ENCODE measurements at regions not wholly inside any gene's neighbourhood (a gene's known extent, or its start where the extent isn't known, plus 50 kb on each side); places are given as distances from the start of the nearest gene placed in this dataset.

- Histone ChIP-seq H3K36me3 (ENCODE audit: insufficient read depth, low read length) (no peaks in the 10 kb centered on the region), H3K79me2 (ENCODE audit: control insufficient read depth, insufficient read depth, low read length, unreplicated experiment) (no peaks in the 10 kb centered on the region), H3K27me3 (ENCODE audit: insufficient read depth, low read length) (no peaks in the 10 kb centered on the region), H3K4me1 (ENCODE audit: control insufficient read depth, insufficient read depth, low read length, unreplicated experiment) (no peaks in the 10 kb centered on the region), H3K4me3 (ENCODE audit: low read depth, low read length) (no peak overlapping the region), H2AFZ (ENCODE audit: low read length, unreplicated experiment) (no peak overlapping the region), H3K27ac (ENCODE audit: low read depth, low read length) (no peak overlapping the region)
These were observed 77.9 kb upstream of the SLC7A11 start for GRCh38 chr4:138320030-138320429.

- Histone ChIP-seq H3K27ac (ENCODE audit: low read depth, low read length) (no peak overlapping the region), H2AFZ (ENCODE audit: low read length, unreplicated experiment) (no peak overlapping the region), H3K79me2 (ENCODE audit: control insufficient read depth, insufficient read depth, low read length, unreplicated experiment) (no peaks in the 10 kb centered on the region), H3K4me3 (ENCODE audit: low read depth, low read length) (no peak overlapping the region), H3K27me3 (ENCODE audit: insufficient read depth, low read length) (no peaks in the 10 kb centered on the region), H3K36me3 (ENCODE audit: insufficient read depth, low read length) (no peaks in the 10 kb centered on the region), H3K4me1 (ENCODE audit: control insufficient read depth, insufficient read depth, low read length, unreplicated experiment) (no peaks in the 10 kb centered on the region)
These were observed 75.1 kb upstream of the SLC7A11 start for GRCh38 chr4:138317175-138317748.

GRCh38 chr4:138312536-138312911, 70.4 kb upstream of the SLC7A11 start:
- H3K27ac ChIP-seq (ENCODE audit: low read depth, low read length) = no peak overlapping the region
- no peaks in the 10 kb centered on the region for H3K79me2 ChIP-seq (ENCODE audit: control insufficient read depth, insufficient read depth, low read length, unreplicated experiment)
- H3K36me3 ChIP-seq (ENCODE audit: insufficient read depth, low read length) = no peaks in the 10 kb centered on the region
- H3K4me1 ChIP-seq (ENCODE audit: control insufficient read depth, insufficient read depth, low read length, unreplicated experiment) = peaks cover 12% of the 10 kb centered on the region
- H2AFZ ChIP-seq (ENCODE audit: low read length, unreplicated experiment) = no peak overlapping the region
- no peak overlapping the region for H3K4me3 ChIP-seq (ENCODE audit: low read depth, low read length)
- no peaks in the 10 kb centered on the region for H3K27me3 ChIP-seq (ENCODE audit: insufficient read depth, low read length)

DNA sequence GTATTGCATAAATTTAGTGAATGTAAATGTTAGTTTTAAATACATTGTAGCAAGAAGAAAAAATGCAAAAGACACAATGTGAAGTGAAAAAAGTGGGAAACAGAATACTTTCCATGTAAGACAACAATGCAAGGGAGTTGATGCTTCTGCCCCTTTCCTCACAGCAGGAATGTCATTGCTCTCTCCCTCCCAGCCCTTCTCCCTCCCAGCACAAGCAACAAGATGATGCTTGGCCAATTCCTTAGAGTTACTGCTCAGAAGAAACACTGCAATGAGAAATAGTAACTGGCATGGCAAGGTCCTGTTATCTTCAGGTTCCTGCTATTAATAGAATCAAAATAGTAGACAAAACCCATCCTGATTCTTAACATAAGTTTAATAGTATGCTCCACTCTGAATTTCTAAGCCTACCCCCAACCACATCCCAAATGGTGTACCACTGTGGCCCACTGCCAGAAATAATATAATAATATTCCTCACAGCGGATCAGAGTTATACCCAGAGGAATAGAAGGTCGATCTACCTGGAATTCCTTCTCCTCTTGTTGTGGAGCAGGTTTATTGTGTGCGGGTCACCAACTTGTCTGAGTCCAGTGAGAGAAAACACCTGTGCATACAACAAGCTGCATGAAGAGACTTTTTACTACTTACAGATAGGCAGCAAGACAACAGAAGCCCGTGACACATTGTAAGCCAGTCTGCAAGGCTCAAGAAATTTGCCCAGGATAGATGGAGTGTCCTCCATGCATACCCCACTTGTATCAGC, 69.8 kb upstream of the SLC7A11 start:
- no peak overlapping the region for H2AFZ ChIP-seq (ENCODE audit: low read length, unreplicated experiment)
- H3K4me3 ChIP-seq (ENCODE audit: low read depth, low read length) = no peak overlapping the region
- no peaks in the 10 kb centered on the region for H3K27me3 ChIP-seq (ENCODE audit: insufficient read depth, low read length)
- H3K36me3 ChIP-seq (ENCODE audit: insufficient read depth, low read length) = no peaks in the 10 kb centered on the region
- peaks cover 12% of the 10 kb centered on the region for H3K4me1 ChIP-seq (ENCODE audit: control insufficient read depth, insufficient read depth, low read length, unreplicated experiment)
- no peak overlapping the region for H3K27ac ChIP-seq (ENCODE audit: low read depth, low read length)
- H3K79me2 ChIP-seq (ENCODE audit: control insufficient read depth, insufficient read depth, low read length, unreplicated experiment) = no peaks in the 10 kb centered on the region

DNA sequence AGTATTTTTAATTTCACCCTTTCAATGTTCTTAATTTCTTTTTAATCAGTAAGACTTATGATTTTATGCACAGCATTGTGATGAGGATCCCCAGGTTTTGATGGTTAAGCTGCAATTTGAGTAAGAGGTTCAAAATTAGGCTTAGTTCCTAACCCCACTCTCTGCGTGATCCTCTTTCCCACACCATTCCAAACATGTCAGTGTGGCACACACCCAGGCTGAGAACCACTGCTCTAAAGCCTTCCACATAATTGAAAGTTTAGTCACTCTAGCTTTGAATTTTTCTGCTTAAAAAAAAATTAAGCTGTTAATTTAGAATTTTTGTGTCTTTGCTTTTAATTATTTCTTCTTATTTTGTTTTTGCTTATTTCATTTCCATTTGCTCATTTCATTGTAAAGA, 68.8 kb upstream of the SLC7A11 start:
- peak overlapping the region; percentile 18; the same call in 1 of the 2 replicates for H3K27ac ChIP-seq (ENCODE audit: low read depth, low read length)
- no peaks in the 10 kb centered on the region for H3K27me3 ChIP-seq (ENCODE audit: insufficient read depth, low read length)
- no peaks in the 10 kb centered on the region for H3K79me2 ChIP-seq (ENCODE audit: control insufficient read depth, insufficient read depth, low read length, unreplicated experiment)
- H3K36me3 ChIP-seq (ENCODE audit: insufficient read depth, low read length) = no peaks in the 10 kb centered on the region
- H3K4me3 ChIP-seq (ENCODE audit: low read depth, low read length) = no peak overlapping the region
- H3K4me1 ChIP-seq (ENCODE audit: control insufficient read depth, insufficient read depth, low read length, unreplicated experiment) = peaks cover 12% of the 10 kb centered on the region
- H2AFZ ChIP-seq (ENCODE audit: low read length, unreplicated experiment) = peak overlapping the region; percentile 81

GRCh38 chr4:138310498-138310897, 68.3 kb upstream of the SLC7A11 start:
- H3K27ac ChIP-seq (ENCODE audit: low read depth, low read length) = peak overlapping the region; percentile 18; the same call in 1 of the 2 replicates

GRCh38 chr4:138308356-138308755, 66.2 kb upstream of the SLC7A11 start:
- H3K27me3 ChIP-seq (ENCODE audit: insufficient read depth, low read length) = no peaks in the 10 kb centered on the region
- H3K27ac ChIP-seq (ENCODE audit: low read depth, low read length) = no peak overlapping the region
- H3K4me3 ChIP-seq (ENCODE audit: low read depth, low read length) = no peak overlapping the region
- no peaks in the 10 kb centered on the region for H3K36me3 ChIP-seq (ENCODE audit: insufficient read depth, low read length)
- no peaks in the 10 kb centered on the region for H3K79me2 ChIP-seq (ENCODE audit: control insufficient read depth, insufficient read depth, low read length, unreplicated experiment)
- peaks cover 12% of the 10 kb centered on the region for H3K4me1 ChIP-seq (ENCODE audit: control insufficient read depth, insufficient read depth, low read length, unreplicated experiment)
- no peak overlapping the region for H2AFZ ChIP-seq (ENCODE audit: low read length, unreplicated experiment)

More at GRCh38 chr4:138310498-138310897, 68.3 kb upstream of the SLC7A11 start:
- Histone ChIP-seq H2AFZ (ENCODE audit: low read length, unreplicated experiment) (peak overlapping the region; percentile 81), H3K36me3 (ENCODE audit: insufficient read depth, low read length) (no peaks in the 10 kb centered on the region), H3K27me3 (ENCODE audit: insufficient read depth, low read length) (no peaks in the 10 kb centered on the region), H3K4me3 (ENCODE audit: low read depth, low read length) (no peak overlapping the region), H3K4me1 (ENCODE audit: control insufficient read depth, insufficient read depth, low read length, unreplicated experiment) (peaks cover 12% of the 10 kb centered on the region), H3K79me2 (ENCODE audit: control insufficient read depth, insufficient read depth, low read length, unreplicated experiment) (no peaks in the 10 kb centered on the region)

DNA sequence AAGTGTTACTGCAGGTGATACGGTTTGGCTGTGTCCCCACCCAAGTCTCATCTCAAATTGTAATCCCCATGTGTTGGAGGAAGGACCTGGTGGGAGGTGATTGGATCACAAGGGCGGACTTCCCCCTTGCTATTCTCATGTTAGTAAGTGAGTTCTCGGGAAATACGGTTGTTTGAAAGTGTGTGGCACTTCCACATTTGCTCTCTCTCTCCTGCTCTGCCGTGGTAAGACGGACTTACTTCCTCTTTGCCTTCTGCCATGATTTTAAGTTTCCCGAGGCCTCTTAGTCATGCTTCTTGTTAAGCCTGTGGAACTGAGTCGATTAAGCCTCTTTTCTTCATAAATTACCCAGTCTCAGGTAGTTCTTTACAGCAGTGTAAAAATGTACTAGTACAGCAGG, 65.2 kb upstream of the SLC7A11 start:
- Histone ChIP-seq H3K27me3 (ENCODE audit: insufficient read depth, low read length) (no peaks in the 10 kb centered on the region), H3K79me2 (ENCODE audit: control insufficient read depth, insufficient read depth, low read length, unreplicated experiment) (no peaks in the 10 kb centered on the region), H3K36me3 (ENCODE audit: insufficient read depth, low read length) (no peaks in the 10 kb centered on the region), H3K27ac (ENCODE audit: low read depth, low read length) (no peak overlapping the region), H3K4me3 (ENCODE audit: low read depth, low read length) (no peak overlapping the region), H2AFZ (ENCODE audit: low read length, unreplicated experiment) (no peak overlapping the region), H3K4me1 (ENCODE audit: control insufficient read depth, insufficient read depth, low read length, unreplicated experiment) (peaks cover 12% of the 10 kb centered on the region)

- Histone ChIP-seq H3K27ac (ENCODE audit: low read depth, low read length) (no peak overlapping the region), H3K4me3 (ENCODE audit: low read depth, low read length) (no peak overlapping the region), H3K36me3 (ENCODE audit: insufficient read depth, low read length) (no peaks in the 10 kb centered on the region), H3K4me1 (ENCODE audit: control insufficient read depth, insufficient read depth, low read length, unreplicated experiment) (no peaks in the 10 kb centered on the region), H3K79me2 (ENCODE audit: control insufficient read depth, insufficient read depth, low read length, unreplicated experiment) (no peaks in the 10 kb centered on the region), H2AFZ (ENCODE audit: low read length, unreplicated experiment) (no peak overlapping the region), H3K27me3 (ENCODE audit: insufficient read depth, low read length) (no peaks in the 10 kb centered on the region)
These were observed 62.9 kb upstream of the SLC7A11 start for GRCh38 chr4:138305050-138305449.

DNA sequence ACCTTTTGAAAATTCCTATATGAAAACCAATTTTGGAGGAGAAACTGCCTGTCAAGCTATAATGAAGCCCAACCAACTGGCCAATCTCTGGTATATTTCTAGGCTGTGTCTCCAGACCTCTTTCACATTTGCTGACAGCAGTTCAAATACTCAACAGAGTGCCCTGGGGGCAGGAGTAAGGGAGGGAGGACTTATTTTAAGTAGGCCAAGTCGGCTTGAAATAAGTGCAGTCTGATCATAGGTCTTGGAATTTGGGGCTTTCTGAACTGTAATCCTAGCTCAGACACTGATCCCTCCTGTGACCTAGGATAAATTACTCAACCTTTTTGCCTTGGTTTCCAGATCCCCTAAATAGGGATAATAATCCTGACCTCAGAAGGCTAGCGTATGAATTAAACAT, 59.4 kb upstream of the SLC7A11 start:
- H3K4me3 ChIP-seq (ENCODE audit: low read depth, low read length) = no peak overlapping the region

DNA sequence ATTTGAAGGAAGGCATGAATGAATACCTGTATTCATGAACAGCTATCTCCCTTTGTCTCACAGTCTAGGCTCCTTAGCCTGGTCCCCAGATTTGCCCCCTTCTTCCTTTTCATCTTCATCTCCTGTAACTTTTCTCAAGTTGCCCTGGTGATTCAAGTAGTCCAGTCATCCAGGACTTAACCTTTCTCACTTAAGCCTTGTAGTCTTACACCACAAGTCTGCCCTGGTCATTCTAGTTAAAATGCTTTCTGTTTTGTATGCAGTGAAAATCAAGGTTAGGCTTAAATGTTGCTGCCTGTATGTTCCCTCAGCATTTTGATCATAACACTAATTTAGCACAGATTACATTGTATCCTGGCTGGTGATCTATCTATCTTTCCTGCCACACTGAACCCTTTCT, 58.5 kb upstream of the SLC7A11 start:
- Histone ChIP-seq H3K27ac (ENCODE audit: low read depth, low read length) (no peak overlapping the region), H3K79me2 (ENCODE audit: control insufficient read depth, insufficient read depth, low read length, unreplicated experiment) (no peaks in the 10 kb centered on the region)

More for the DNA sequence above, 59.4 kb upstream of the SLC7A11 start:
- H3K4me1 ChIP-seq (ENCODE audit: control insufficient read depth, insufficient read depth, low read length, unreplicated experiment) = no peaks in the 10 kb centered on the region
- no peak overlapping the region for H2AFZ ChIP-seq (ENCODE audit: low read length, unreplicated experiment)
- no peaks in the 10 kb centered on the region for H3K36me3 ChIP-seq (ENCODE audit: insufficient read depth, low read length)
- H3K79me2 ChIP-seq (ENCODE audit: control insufficient read depth, insufficient read depth, low read length, unreplicated experiment) = no peaks in the 10 kb centered on the region
- no peak overlapping the region for H3K27ac ChIP-seq (ENCODE audit: low read depth, low read length)
- no peaks in the 10 kb centered on the region for H3K27me3 ChIP-seq (ENCODE audit: insufficient read depth, low read length)

More for the DNA sequence above, 58.5 kb upstream of the SLC7A11 start:
- no peak overlapping the region for H3K4me3 ChIP-seq (ENCODE audit: low read depth, low read length)
- H3K4me1 ChIP-seq (ENCODE audit: control insufficient read depth, insufficient read depth, low read length, unreplicated experiment) = no peaks in the 10 kb centered on the region
- H2AFZ ChIP-seq (ENCODE audit: low read length, unreplicated experiment) = no peak overlapping the region
- H3K27me3 ChIP-seq (ENCODE audit: insufficient read depth, low read length) = no peaks in the 10 kb centered on the region
- no peaks in the 10 kb centered on the region for H3K36me3 ChIP-seq (ENCODE audit: insufficient read depth, low read length)
